Type B pancreatic cell (in vitro differentiated cells): ENCODE measurements at regions not wholly inside any gene's neighbourhood (a gene's known extent, or its start where the extent isn't known, plus 50 kb on each side); places are given as distances from the start of the nearest gene placed in this dataset.

Experiments
- DNase-seq: peaks from one replicate; pipeline ENCODE4 v3.0.0; 2021; ENCODE audit warnings: mixed read lengths; ENCODE audit not compliant: unreplicated experiment; ENCODE audit errors: extremely low spot score
- H3K27ac Mint-ChIP-seq: 2 replicates; pipeline ENCODE4 v1.8.0; 2021; ENCODE audit warnings: mild to moderate bottlenecking, mixed read lengths
- H3K27me3 Mint-ChIP-seq: 2 replicates; pipeline ENCODE4 v1.8.0; 2021; ENCODE audit warnings: mixed read lengths
- H3K36me3 Mint-ChIP-seq: 2 replicates; pipeline ENCODE4 v1.8.0; 2021; ENCODE audit warnings: mixed read lengths
- H3K4me1 Mint-ChIP-seq: one replicate; pipeline ENCODE4 v1.8.0; 2021; ENCODE audit warnings: mixed read lengths; ENCODE audit not compliant: unreplicated experiment
- H3K4me3 Mint-ChIP-seq: 2 replicates; pipeline ENCODE4 v1.8.0; 2021; ENCODE audit warnings: mild to moderate bottlenecking, mixed read lengths
- H3K9me3 Mint-ChIP-seq: 2 replicates; pipeline ENCODE4 v1.8.0; 2021; ENCODE audit warnings: mixed read lengths
- TF ChIP-seq, protein P1 (sequence below): fragments of 200-600 bp; sonication (generic); conservative IDR thresholded peaks from 2 replicates; pipeline ENCODE4 v1.5.0; 2021; ENCODE audit warnings: antibody characterized with exemption, mild to moderate bottlenecking

DNA sequence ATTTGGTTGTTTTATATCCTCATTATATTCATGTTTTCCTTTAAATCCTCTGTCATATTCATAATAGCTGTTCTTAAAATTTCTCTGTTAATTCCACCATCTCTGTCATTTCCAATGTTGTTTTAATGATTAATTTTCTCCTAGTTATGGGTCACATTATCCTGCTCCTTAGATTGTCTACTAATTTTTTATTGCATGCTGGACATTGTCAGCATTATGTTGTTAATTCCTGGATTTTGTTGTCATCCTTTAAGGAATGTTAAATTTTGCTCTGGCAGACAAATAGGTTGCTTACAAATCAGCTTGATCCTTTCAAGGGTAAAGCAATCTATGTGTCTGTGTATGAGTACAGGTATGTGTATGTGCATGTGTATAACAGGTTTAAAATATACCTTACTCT is 393.8 kb upstream of the POU3F1 start:
- TF ChIP-seq, protein P1, sequence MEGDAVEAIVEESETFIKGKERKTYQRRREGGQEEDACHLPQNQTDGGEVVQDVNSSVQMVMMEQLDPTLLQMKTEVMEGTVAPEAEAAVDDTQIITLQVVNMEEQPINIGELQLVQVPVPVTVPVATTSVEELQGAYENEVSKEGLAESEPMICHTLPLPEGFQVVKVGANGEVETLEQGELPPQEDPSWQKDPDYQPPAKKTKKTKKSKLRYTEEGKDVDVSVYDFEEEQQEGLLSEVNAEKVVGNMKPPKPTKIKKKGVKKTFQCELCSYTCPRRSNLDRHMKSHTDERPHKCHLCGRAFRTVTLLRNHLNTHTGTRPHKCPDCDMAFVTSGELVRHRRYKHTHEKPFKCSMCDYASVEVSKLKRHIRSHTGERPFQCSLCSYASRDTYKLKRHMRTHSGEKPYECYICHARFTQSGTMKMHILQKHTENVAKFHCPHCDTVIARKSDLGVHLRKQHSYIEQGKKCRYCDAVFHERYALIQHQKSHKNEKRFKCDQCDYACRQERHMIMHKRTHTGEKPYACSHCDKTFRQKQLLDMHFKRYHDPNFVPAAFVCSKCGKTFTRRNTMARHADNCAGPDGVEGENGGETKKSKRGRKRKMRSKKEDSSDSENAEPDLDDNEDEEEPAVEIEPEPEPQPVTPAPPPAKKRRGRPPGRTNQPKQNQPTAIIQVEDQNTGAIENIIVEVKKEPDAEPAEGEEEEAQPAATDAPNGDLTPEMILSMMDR = no peak
- Mint-ChIP-seq H3K4me1 (peaks cover 7% of the 10 kb centered on the region), H3K36me3 (no peaks in the 10 kb centered on the region), H3K27me3 (peaks cover 31% of the 10 kb centered on the region), H3K9me3 (no peaks in the 10 kb centered on the region), H3K4me3 (no peak overlapping the region), H3K27ac (no peak overlapping the region)
- no peak for DNase-seq

DNA sequence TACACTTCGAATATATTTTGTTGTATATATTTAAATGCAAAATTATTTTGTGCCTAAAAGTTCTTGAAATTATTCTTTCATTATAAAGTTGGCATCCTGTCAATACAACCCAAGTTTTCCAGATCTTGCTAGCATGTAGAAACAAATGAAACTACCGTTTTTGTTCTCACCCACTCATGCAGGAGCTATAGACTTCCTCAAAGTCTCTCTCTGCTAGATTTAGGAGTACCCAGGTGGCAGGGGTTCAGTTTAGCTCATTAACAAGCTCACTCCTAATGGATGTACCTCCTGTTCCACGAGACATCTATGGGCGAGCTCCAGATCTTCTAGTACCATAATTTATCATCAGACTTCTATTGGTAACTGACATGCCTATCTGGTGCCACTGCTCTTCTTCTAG is 390.2 kb upstream of the POU3F1 start:
- H3K27ac Mint-ChIP-seq = no peak overlapping the region
- H3K27me3 Mint-ChIP-seq = peaks cover 27% of the 10 kb centered on the region
- H3K36me3 Mint-ChIP-seq = no peaks in the 10 kb centered on the region
- no peak for DNase-seq
- TF ChIP-seq, protein P1 = no peak
- no peak overlapping the region for H3K4me3 Mint-ChIP-seq
- H3K9me3 Mint-ChIP-seq = no peaks in the 10 kb centered on the region
- H3K4me1 Mint-ChIP-seq = no peaks in the 10 kb centered on the region

GRCh38 chr1:38436006-38436405 is 389.4 kb upstream of the POU3F1 start:
- no peak overlapping the region for H3K4me3 Mint-ChIP-seq
- no peaks in the 10 kb centered on the region for H3K36me3 Mint-ChIP-seq
- no peak for DNase-seq
- peaks cover 30% of the 10 kb centered on the region for H3K27me3 Mint-ChIP-seq
- H3K9me3 Mint-ChIP-seq = no peaks in the 10 kb centered on the region
- no peak overlapping the region for H3K27ac Mint-ChIP-seq
- TF ChIP-seq, protein P1 = no peak
- no peaks in the 10 kb centered on the region for H3K4me1 Mint-ChIP-seq

GRCh38 chr1:38433084-38433722 is 386.6 kb upstream of the POU3F1 start:
- no peak overlapping the region for H3K4me3 Mint-ChIP-seq
- peaks cover 35% of the 10 kb centered on the region for H3K27me3 Mint-ChIP-seq
- H3K4me1 Mint-ChIP-seq = no peaks in the 10 kb centered on the region
- TF ChIP-seq, protein P1 = no peak
- H3K9me3 Mint-ChIP-seq = no peaks in the 10 kb centered on the region
- DNase-seq = no peak
- no peaks in the 10 kb centered on the region for H3K36me3 Mint-ChIP-seq
- H3K27ac Mint-ChIP-seq = no peak overlapping the region

DNA sequence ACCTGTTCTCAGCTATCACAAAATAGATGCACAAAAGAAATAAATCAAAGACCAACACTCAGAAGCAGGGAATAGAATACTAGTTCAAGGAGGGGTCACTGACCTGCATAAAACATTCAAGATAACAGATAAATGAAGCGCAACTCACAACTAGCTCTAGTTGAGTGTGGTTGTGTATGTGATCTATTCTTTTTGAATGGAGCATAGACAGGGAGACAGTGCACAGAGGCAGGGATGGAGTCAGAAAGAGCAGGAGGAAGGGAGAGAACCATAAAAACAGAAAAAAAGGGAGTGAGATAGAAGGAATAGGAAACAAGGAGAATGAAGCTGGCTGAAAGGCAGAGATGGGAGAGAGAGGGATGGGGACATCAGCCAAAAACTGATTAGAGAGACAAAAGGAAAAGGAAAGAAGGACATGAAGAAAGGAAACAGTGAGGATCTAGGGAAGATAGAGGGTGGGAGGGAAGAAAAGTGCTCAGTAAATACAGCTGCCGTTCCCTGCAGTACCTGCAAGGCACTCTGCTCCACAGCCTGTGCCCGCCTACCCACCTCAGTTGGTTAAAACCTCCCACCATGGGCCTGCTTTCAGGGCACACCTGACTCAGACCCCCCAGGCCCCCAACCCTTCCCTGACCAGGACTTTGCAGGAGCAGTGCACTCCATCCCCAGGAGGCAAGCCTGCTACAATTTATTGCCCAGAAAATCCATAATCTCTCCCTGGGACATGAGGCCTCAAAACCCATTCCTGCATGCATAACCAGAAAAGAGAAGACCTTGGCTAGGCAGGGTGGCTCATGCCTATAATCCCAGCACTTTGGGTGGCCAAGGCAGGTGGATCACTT is 385.2 kb upstream of the POU3F1 start:
- Mint-ChIP-seq H3K4me3 (no peak overlapping the region), H3K9me3 (no peaks in the 10 kb centered on the region), H3K27ac (no peak overlapping the region), H3K27me3 (peaks cover 26% of the 10 kb centered on the region), H3K36me3 (no peaks in the 10 kb centered on the region), H3K4me1 (no peaks in the 10 kb centered on the region)
- DNase-seq = no peak
- TF ChIP-seq, protein P1 = no peak
